AG04449 (cell line): ENCODE measurements at regions not wholly inside any gene's neighbourhood (a gene's known extent, or its start where the extent isn't known, plus 50 kb on each side); places are given as distances from the start of the nearest gene placed in this dataset.
"Not testable (repeated sequence)": the region's sequence is repeated elsewhere in the genome, so short reads cannot be mapped to it uniquely, and the experiment has no call there.

Experiments
- CTCF ChIA-PET: fragments of 350-600 bp; formaldehyde crosslinking; extraction: SDS; loops from one replicate; lab custom pipeline; 2021; ENCODE audit warnings: antibody characterized with exemption; lab: Yijun Ruan, JAX
- POLR2A ChIA-PET: fragments of 400-600, 350-600 bp; formaldehyde crosslinking; extraction: SDS; loops from one replicate; lab custom pipeline; 2020; ENCODE audit warnings: antibody characterized with exemption, inconsistent platforms; lab: Yijun Ruan, JAX
- DNase-seq: peaks from one replicate; pipeline ENCODE4 v3.0.0-alpha.2; 2010; ENCODE audit warnings: low read depth, low spot score
- H3K4me3 ChIP-seq: 2 replicates; pipeline ENCODE4 v1.5.1; 2011; ENCODE audit warnings: low read depth, mild to moderate bottlenecking, control low read depth, low read length
- TF ChIP-seq, protein P1 (sequence below): IDR thresholded peaks from one replicate; pipeline ENCODE4 v1.5.1; 2011; ENCODE audit warnings: mild to moderate bottlenecking, moderate library complexity, low read length, control low read depth, inconsistent platforms; ENCODE audit not compliant: insufficient read depth; ENCODE audit errors: missing control alignments

DNA sequence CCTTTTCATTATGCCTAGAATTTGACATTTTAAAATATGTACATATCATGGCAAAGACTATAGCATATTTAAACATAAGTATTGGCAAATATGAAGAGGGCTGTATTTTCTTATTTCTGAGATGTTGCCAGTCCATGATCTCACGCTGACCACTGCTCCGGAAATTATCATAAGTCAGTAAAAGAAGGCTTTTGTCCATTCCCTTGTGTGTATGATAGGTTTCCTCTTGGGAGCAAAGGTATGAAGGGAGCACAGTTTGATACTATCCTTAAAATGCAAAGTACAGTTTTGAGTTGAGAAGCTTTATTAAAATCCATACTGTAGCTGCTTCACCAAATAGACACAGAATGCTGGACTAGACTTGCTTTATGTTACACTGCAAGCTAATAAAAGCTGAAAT is 52.6 kb upstream of the AGA start:
- H3K4me3 ChIP-seq: no peak overlapping the region
- TF ChIP-seq, protein P1, sequence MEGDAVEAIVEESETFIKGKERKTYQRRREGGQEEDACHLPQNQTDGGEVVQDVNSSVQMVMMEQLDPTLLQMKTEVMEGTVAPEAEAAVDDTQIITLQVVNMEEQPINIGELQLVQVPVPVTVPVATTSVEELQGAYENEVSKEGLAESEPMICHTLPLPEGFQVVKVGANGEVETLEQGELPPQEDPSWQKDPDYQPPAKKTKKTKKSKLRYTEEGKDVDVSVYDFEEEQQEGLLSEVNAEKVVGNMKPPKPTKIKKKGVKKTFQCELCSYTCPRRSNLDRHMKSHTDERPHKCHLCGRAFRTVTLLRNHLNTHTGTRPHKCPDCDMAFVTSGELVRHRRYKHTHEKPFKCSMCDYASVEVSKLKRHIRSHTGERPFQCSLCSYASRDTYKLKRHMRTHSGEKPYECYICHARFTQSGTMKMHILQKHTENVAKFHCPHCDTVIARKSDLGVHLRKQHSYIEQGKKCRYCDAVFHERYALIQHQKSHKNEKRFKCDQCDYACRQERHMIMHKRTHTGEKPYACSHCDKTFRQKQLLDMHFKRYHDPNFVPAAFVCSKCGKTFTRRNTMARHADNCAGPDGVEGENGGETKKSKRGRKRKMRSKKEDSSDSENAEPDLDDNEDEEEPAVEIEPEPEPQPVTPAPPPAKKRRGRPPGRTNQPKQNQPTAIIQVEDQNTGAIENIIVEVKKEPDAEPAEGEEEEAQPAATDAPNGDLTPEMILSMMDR: no peak
- DNase-seq: no peak
- ChIA-PET CTCF (no interaction called here), POLR2A (no interaction called here)

DNA sequence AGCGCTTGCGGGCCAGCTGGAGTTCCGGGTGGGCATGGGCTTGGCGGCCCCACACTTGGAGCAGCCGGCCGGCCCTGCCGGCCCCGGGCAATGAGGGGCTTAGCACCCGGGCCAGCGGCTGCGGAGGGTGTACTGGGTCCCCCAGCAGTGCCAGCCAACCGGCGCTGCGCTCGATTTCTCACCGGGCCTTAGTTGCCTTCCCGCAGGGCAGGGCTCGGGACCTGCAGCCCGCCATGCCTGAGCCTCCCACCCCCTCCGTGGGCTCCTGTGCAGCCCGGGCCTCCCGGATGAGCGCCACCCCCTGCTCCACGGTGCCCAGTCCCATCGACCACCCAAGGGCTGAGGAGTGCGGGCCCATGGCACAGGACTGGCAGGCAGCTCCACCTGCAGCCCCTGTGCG is 53.4 kb upstream of the AGA start:
- CTCF ChIA-PET, POLR2A ChIA-PET, H3K4me3 ChIP-seq, DNase-seq: not testable (repeated sequence)

DNA sequence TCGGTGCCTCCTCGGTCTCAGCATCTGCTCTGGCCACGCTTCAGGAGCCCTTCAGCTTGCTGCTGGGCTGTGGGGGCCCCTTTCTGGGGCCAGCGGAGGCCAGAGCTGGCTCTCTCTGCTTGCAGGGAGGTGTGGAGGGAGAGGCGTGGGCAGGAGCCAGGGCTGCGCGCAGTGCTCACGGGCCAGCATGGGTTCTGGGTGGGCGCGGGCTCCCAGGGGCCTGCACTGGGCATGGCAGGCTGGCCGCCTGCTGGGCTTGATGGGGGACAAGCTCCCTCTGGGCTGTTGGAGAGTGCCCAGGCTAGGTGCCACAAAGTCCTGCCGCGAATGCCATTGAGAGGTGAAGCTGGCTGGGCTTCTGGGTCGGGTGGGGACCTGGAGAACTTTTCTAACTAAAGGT is 57.3 kb upstream of the AGA start:
- ChIA-PET CTCF (no interaction called here), POLR2A (no interaction called here)
- no peak for DNase-seq
- no peak overlapping the region for H3K4me3 ChIP-seq
- TF ChIP-seq, protein P1: no peak

DNA sequence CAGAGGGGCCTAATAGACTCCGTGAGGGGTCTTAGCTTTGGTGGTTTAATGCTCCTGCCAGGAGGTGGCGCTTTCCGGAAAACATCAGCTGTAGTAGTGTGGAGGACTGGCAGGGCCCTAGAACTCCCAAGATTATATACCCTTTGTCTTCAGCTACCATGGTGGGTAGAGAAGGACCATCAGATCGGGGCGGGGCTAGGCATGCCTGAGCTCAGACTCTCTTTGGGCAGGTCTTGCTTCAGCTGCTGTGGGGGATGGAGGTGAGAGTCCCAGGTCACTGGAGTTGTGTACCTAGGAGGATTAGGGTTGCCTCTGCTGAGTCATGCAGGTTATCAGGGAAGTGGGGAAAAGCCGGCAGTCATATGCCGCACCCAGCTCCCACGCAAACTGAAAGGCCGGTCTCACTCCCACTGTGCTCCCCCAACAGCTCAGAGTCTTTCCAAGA is 63.0 kb upstream of the AGA start:
- H3K4me3 ChIP-seq: no peak overlapping the region
- CTCF ChIA-PET: no interaction called here
- DNase-seq: no peak
- POLR2A ChIA-PET: no interaction called here
- TF ChIP-seq, protein P1: no peak

DNA sequence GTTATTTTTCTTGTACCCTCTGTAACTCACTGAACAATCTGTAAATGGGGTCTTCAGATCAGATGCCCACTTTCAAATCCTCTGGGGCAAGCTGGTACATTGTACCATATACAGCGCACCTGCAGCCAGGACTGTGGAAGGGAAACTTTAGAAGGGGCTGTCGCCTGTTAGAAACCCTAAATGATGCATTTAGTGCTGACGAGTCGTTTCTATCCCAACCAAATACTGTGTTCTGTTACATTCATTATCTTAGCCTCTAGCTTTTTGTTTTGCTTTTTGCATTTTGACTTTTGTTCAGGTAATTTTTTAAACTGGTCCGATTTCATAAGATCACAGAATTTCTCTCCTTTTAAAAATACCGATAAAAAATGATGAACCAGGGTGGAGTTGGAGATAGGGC is 66.4 kb upstream of the AGA start:
- POLR2A ChIA-PET: no interaction called here
- TF ChIP-seq, protein P1: no peak
- CTCF ChIA-PET: no interaction called here
- no peak for DNase-seq
- no peak overlapping the region for H3K4me3 ChIP-seq

DNA sequence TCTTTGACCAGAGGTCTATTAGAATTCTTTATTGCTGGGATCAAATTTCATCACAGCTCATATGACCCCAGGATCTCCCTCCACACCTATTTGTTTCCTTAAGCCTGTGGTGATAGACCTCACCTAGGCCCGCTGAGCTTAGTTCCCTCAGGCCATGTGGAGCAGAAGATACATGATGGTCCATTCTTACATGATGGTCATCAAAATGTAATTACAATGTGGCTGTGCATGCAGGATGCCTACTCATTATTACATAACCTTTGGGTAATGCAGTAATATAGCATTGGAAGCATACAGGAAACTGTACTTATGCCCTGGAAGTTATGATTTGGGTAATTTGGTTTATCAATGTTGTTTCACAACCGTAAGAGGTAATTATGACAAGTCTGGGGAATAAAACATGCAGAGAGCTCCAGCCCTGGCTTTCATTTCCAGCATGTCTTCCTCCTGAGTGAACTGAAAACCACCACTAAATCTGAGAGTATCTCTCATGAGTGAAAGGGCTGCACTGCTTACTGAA is 67.0 kb upstream of the AGA start:
- POLR2A ChIA-PET: no interaction called here
- H3K4me3 ChIP-seq: no peak overlapping the region
- CTCF ChIA-PET: no interaction called here
- no peak for DNase-seq
- TF ChIP-seq, protein P1: no peak

DNA sequence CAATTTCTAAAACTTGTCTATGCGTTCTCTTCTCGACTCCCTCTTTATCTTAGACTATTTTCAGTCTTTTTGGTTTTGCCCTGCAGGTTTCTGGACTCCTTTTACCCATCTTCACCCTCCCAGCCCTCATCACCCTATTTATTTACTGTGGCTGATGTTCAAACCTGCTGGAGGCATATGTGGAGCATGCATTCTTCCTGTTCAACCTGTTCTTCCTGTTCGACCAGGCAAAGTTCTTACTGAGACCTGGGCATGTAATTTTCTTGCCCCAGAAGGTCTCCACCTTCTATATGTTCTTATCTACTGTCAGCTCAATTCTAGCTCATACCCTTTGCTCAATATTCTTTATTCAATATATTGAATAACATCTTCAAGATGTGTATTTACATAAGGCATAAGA is 69.4 kb upstream of the AGA start:
- no peak for DNase-seq
- TF ChIP-seq, protein P1: no peak
- POLR2A ChIA-PET: no interaction called here
- CTCF ChIA-PET: no interaction called here
- H3K4me3 ChIP-seq: no peak overlapping the region
